ENCODE measurements at regions not wholly inside any gene's neighbourhood (a gene's known extent, or its start where the extent isn't known, plus 50 kb on each side); places are given as distances from the start of the nearest gene placed in this dataset.
A peak's percentile ranks its signal among the peaks of the same experiment; 100 is the strongest.

DNA sequence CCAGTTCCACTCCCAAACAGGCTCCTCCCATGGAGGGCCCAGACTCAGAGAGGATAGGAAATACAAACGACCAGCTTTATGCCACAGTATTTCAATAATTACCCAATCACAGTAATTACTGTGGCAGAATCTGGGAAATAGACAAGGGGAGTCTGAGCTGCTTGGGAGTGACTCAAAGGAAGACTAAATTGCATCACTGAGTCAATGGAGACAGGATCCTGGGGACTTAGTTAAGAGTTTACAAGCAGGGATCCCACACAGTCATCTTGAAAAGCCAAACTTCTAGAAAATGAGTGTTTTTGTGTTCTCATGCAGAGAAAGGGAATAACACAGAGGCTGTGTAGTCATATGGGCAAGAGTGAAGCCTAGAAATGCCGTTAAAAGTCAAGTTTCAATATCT is 1142.1 kb downstream of the CNTNAP5 start:
- peak; percentile 15 for DNase-seq (ENCODE audit: low read depth)
- TF ChIP-seq, protein P1, sequence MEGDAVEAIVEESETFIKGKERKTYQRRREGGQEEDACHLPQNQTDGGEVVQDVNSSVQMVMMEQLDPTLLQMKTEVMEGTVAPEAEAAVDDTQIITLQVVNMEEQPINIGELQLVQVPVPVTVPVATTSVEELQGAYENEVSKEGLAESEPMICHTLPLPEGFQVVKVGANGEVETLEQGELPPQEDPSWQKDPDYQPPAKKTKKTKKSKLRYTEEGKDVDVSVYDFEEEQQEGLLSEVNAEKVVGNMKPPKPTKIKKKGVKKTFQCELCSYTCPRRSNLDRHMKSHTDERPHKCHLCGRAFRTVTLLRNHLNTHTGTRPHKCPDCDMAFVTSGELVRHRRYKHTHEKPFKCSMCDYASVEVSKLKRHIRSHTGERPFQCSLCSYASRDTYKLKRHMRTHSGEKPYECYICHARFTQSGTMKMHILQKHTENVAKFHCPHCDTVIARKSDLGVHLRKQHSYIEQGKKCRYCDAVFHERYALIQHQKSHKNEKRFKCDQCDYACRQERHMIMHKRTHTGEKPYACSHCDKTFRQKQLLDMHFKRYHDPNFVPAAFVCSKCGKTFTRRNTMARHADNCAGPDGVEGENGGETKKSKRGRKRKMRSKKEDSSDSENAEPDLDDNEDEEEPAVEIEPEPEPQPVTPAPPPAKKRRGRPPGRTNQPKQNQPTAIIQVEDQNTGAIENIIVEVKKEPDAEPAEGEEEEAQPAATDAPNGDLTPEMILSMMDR (IDR thresholded peaks at IDR 0.05; ENCODE audit: insufficient read depth, low read depth, low read length, missing control alignments) = no peak
- no peak overlapping the region for H3K4me3 ChIP-seq (ENCODE audit: low read depth, low read length)

- no peak overlapping the region for H3K4me3 ChIP-seq (ENCODE audit: low read depth, low read length)
- TF ChIP-seq, protein P1 (IDR thresholded peaks at IDR 0.05; ENCODE audit: insufficient read depth, low read depth, low read length, missing control alignments) = no peak
- DNase-seq (ENCODE audit: low read depth) = no peak
Observed at GRCh38 chr2:125167820-125168219, 1142.7 kb downstream of the CNTNAP5 start.

DNA sequence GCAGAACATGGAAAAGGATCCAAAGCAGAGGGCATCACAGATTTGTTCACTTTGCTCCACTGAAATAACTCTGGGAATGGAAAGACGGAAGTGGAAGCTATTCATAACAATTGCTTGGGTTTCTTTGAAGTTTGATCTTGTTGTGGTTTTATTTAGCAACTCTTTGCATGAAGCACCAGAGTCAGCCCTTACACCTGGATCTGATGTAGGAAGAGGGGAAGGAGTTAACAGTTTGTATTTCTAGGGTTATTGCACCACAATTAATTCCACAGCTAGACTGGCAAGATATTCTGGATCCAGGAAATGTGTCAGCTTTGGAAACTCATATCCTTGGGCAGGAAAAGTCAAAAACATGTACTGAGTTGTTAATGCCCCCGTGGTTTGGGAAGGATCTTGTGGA is 1143.4 kb downstream of the CNTNAP5 start:
- no peak overlapping the region for H3K4me3 ChIP-seq (ENCODE audit: low read depth, low read length)
- TF ChIP-seq, protein P1 (IDR thresholded peaks at IDR 0.05; ENCODE audit: insufficient read depth, low read depth, low read length, missing control alignments) = no peak
- DNase-seq (ENCODE audit: low read depth) = no peak

- TF ChIP-seq, protein P1 (IDR thresholded peaks at IDR 0.05; ENCODE audit: insufficient read depth, low read depth, low read length, missing control alignments) = no peak
- no peak for DNase-seq (ENCODE audit: low read depth)
- no peak overlapping the region for H3K4me3 ChIP-seq (ENCODE audit: low read depth, low read length)
Observed at GRCh38 chr2:125169022-125169763, 1144.1 kb downstream of the CNTNAP5 start.

GRCh38 chr2:125169764-125170146 is 1144.7 kb downstream of the CNTNAP5 start:
- TF ChIP-seq, protein P1 (IDR thresholded peaks at IDR 0.05; ENCODE audit: insufficient read depth, low read depth, low read length, missing control alignments) = no peak
- DNase-seq (ENCODE audit: low read depth) = no peak

GRCh38 chr2:125172181-125172580 is 1147.1 kb downstream of the CNTNAP5 start:
- no peak overlapping the region for H3K4me3 ChIP-seq (ENCODE audit: low read depth, low read length)
- no peak for DNase-seq (ENCODE audit: low read depth)
- TF ChIP-seq, protein P1 (IDR thresholded peaks at IDR 0.05; ENCODE audit: insufficient read depth, low read depth, low read length, missing control alignments) = no peak

More at GRCh38 chr2:125169764-125170146, 1144.7 kb downstream of the CNTNAP5 start:
- no peak overlapping the region for H3K4me3 ChIP-seq (ENCODE audit: low read depth, low read length)

DNA sequence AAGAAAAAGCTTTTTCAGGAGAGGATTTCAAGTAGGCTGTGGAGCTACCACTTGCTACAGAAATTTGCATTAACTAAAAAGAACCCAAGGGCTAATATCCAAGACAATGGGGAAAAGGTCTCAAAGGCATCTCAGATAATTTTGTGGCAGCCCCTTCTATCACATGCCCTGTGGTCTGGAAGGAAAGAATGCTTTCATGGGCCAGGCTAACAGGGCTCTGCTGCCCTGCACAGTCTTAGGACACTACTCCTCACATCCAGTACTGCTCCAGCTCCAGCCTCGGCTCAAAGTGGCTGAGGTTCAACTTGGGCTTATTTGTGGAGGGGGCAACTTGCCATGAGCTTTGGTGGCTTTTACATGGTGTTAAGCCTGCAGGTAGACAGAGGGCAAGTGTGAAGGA is 1150.3 kb downstream of the CNTNAP5 start:
- no peak overlapping the region for H3K4me3 ChIP-seq (ENCODE audit: low read depth, low read length)
- DNase-seq (ENCODE audit: low read depth) = no peak
- TF ChIP-seq, protein P1 (IDR thresholded peaks at IDR 0.05; ENCODE audit: insufficient read depth, low read depth, low read length, missing control alignments) = no peak

All from GM12865 (cell line).